H9 (cell line): ENCODE measurements at regions not wholly inside any gene's neighbourhood (a gene's known extent, or its start where the extent isn't known, plus 50 kb on each side); places are given as distances from the start of the nearest gene placed in this dataset.

Experiments
- DNase-seq: peaks from one replicate; pipeline ENCODE4 v3.0.0-alpha.2; 2017
- H2AFZ ChIP-seq: one replicate; pipeline ENCODE4 v1.6.1; 2013; ENCODE audit warnings: mild to moderate bottlenecking, low read length, control low read depth, moderate library complexity
- H2AK5ac ChIP-seq: 2 replicates; pipeline ENCODE4 v1.6.1; 2013; ENCODE audit warnings: low read length, control low read depth, mixed read lengths; ENCODE audit not compliant: insufficient read length
- H2BK120ac ChIP-seq: one replicate; pipeline ENCODE4 v1.6.1; 2013; ENCODE audit warnings: low read depth, mild to moderate bottlenecking, low read length, control low read depth, inconsistent platforms; ENCODE audit not compliant: poor library complexity, severe bottlenecking
- H2BK12ac ChIP-seq: 2 replicates; pipeline ENCODE4 v1.6.1; 2013; ENCODE audit warnings: low read length, control low read depth, mixed read lengths, low read depth; ENCODE audit not compliant: insufficient read length
- H2BK15ac ChIP-seq: 2 replicates; pipeline ENCODE4 v1.6.1; 2013; ENCODE audit warnings: low read depth, low read length, control low read depth
- H2BK20ac ChIP-seq: one replicate; pipeline ENCODE4 v1.6.1; 2013; ENCODE audit warnings: low read depth, mild to moderate bottlenecking, low read length, control low read depth, inconsistent platforms; ENCODE audit not compliant: poor library complexity, severe bottlenecking
- H2BK5ac ChIP-seq: 2 replicates; pipeline ENCODE4 v1.6.1; 2013; ENCODE audit warnings: low read length, control low read depth, mixed read lengths; ENCODE audit not compliant: insufficient read length
- H3K14ac ChIP-seq: 2 replicates; pipeline ENCODE4 v1.6.1; 2013; ENCODE audit warnings: low read length, control low read depth; ENCODE audit not compliant: insufficient read depth
- H3K18ac ChIP-seq: 2 replicates; pipeline ENCODE4 v1.6.1; 2013; ENCODE audit warnings: low read depth, mild to moderate bottlenecking, mixed read lengths, low read length, control low read depth; ENCODE audit not compliant: insufficient read length
- H3K23ac ChIP-seq: 2 replicates; pipeline ENCODE4 v1.6.1; 2013; ENCODE audit warnings: low read length, control low read depth, mixed read lengths, low read depth; ENCODE audit not compliant: insufficient read length
- H3K23me2 ChIP-seq: 2 replicates; pipeline ENCODE4 v1.6.1; 2013; ENCODE audit warnings: low read depth, mild to moderate bottlenecking, mixed read lengths, low read length, control low read depth; ENCODE audit not compliant: insufficient read length, poor library complexity, severe bottlenecking
- H3K27ac ChIP-seq: 2 replicates; pipeline ENCODE4 v1.5.1; 2013; ENCODE audit warnings: low read length, control low read depth, mixed read lengths, low read depth; ENCODE audit not compliant: insufficient read length
- H3K27me3 ChIP-seq: 2 replicates; pipeline ENCODE4 v1.6.1; 2013; ENCODE audit warnings: low read length, control low read depth, inconsistent platforms; ENCODE audit not compliant: insufficient read depth
- H3K4ac ChIP-seq: 2 replicates; pipeline ENCODE4 v1.6.1; 2013; ENCODE audit warnings: low read depth, mild to moderate bottlenecking, control low read depth, inconsistent platforms, low read length, moderate library complexity
- H3K4me1 ChIP-seq: 2 replicates; pipeline ENCODE4 v1.6.1; 2013; ENCODE audit warnings: low read length, control low read depth, inconsistent platforms; ENCODE audit not compliant: insufficient read depth
- H3K4me2 ChIP-seq: 2 replicates; pipeline ENCODE4 v1.6.1; 2013; ENCODE audit warnings: low read length, control low read depth, mixed read lengths; ENCODE audit not compliant: insufficient read length, insufficient read depth
- H3K56ac ChIP-seq: 2 replicates; pipeline ENCODE4 v1.6.1; 2013; ENCODE audit warnings: low read depth, mild to moderate bottlenecking, mixed read lengths, low read length, control low read depth; ENCODE audit not compliant: insufficient read length
- H3K79me1 ChIP-seq: 2 replicates; pipeline ENCODE4 v1.6.1; 2013; ENCODE audit warnings: low read depth, mild to moderate bottlenecking, moderate library complexity, low read length, control low read depth, inconsistent platforms; ENCODE audit not compliant: insufficient read depth, poor library complexity, severe bottlenecking
- H3K79me2 ChIP-seq: 2 replicates; pipeline ENCODE4 v1.6.1; 2013; ENCODE audit warnings: low read length, control low read depth, inconsistent platforms; ENCODE audit not compliant: insufficient read depth
- H3K9ac ChIP-seq: 2 replicates; pipeline ENCODE4 v1.6.1; 2013; ENCODE audit warnings: low read length, control low read depth, mixed read lengths; ENCODE audit not compliant: insufficient read length; ENCODE audit errors: extremely low read depth
- H3K9me3 ChIP-seq: one replicate; pipeline ENCODE4 v1.6.1; 2013; ENCODE audit warnings: low read depth, low read length, inconsistent platforms; ENCODE audit not compliant: control insufficient read depth
- H3T11ph ChIP-seq: one replicate; pipeline ENCODE4 v1.6.1; 2013; ENCODE audit warnings: mild to moderate bottlenecking, low read length, control low read depth, inconsistent platforms
- H4K20me1 ChIP-seq: one replicate; pipeline ENCODE4 v1.6.1; 2013; ENCODE audit not compliant: control insufficient read depth, insufficient read length, insufficient read depth
- H4K5ac ChIP-seq: 2 replicates; pipeline ENCODE4 v1.6.1; 2013; ENCODE audit warnings: low read depth, mild to moderate bottlenecking, mixed read lengths, low read length, control low read depth; ENCODE audit not compliant: insufficient read length
- H4K8ac ChIP-seq: replicated peaks from 2 replicates; pipeline ENCODE4 v1.6.1; 2013; ENCODE audit warnings: low read length, control low read depth, mixed read lengths, low read depth; ENCODE audit not compliant: insufficient read length
- H4K91ac ChIP-seq: 2 replicates; pipeline ENCODE4 v1.6.1; 2013; ENCODE audit warnings: low read depth, mild to moderate bottlenecking, moderate library complexity, mixed read lengths, low read length, control low read depth; ENCODE audit not compliant: insufficient read length
- H3K27ac Mint-ChIP-seq, 3 experiments: 2 replicates in 2 of 3; 3 replicates in 1 of 3; pipeline ENCODE4 v1.8.0; 2020 to 2021; ENCODE audit warnings: mixed read lengths in 3 of 3, mild to moderate bottlenecking in 1 of 3, moderate library complexity in 1 of 3
- H3K27me3 Mint-ChIP-seq: 2 replicates; pipeline ENCODE4 v1.8.0; 2021; ENCODE audit warnings: low read depth, mild to moderate bottlenecking, moderate library complexity, mixed read lengths
- H3K36me3 Mint-ChIP-seq, 3 experiments: 2 replicates in 2 of 3; 3 replicates in 1 of 3; pipeline ENCODE4 v1.8.0; 2020 to 2021; ENCODE audit warnings: low read depth in 3 of 3, mixed read lengths in 3 of 3; ENCODE audit not compliant: insufficient read depth in 1 of 3
- H3K4me1 Mint-ChIP-seq, 2 experiments: 2 replicates each; pipeline ENCODE4 v1.8.0; 2020; ENCODE audit warnings: mixed read lengths in 2 of 2
- H3K4me3 Mint-ChIP-seq, 2 experiments: 2 replicates in 1 of 2; 3 replicates in 1 of 2; pipeline ENCODE4 v1.8.0; 2020 to 2021; ENCODE audit warnings: mild to moderate bottlenecking in 2 of 2, mixed read lengths in 2 of 2, moderate library complexity in 1 of 2
- H3K9me3 Mint-ChIP-seq, 2 experiments: 2 replicates in 1 of 2; 3 replicates in 1 of 2; pipeline ENCODE4 v1.8.0; 2020; ENCODE audit warnings: mild to moderate bottlenecking in 2 of 2, mixed read lengths in 2 of 2, moderate library complexity in 1 of 2
- CTCF ChIP-seq: fragments of 200-600 bp; sonication (generic); conservative IDR thresholded peaks from 3 replicates; pipeline ENCODE4 v1.8.0; 2021; ENCODE audit warnings: antibody characterized with exemption, mild to moderate bottlenecking
- whole genome bisulfite sequencing: extraction: QIAGEN DNeasy Blood & Tissue Kit; methylation state at CpG from one replicate; pipeline ENCODE4 v1.1.7; 2013; ENCODE audit warnings: missing lambda C conversion rate, low lambda C conversion rate, mixed read lengths; ENCODE audit not compliant: insufficient read length; ENCODE audit errors: extremely low coverage; 5-methylcytosine and 5-hydroxymethylcytosine counted together

DNA sequence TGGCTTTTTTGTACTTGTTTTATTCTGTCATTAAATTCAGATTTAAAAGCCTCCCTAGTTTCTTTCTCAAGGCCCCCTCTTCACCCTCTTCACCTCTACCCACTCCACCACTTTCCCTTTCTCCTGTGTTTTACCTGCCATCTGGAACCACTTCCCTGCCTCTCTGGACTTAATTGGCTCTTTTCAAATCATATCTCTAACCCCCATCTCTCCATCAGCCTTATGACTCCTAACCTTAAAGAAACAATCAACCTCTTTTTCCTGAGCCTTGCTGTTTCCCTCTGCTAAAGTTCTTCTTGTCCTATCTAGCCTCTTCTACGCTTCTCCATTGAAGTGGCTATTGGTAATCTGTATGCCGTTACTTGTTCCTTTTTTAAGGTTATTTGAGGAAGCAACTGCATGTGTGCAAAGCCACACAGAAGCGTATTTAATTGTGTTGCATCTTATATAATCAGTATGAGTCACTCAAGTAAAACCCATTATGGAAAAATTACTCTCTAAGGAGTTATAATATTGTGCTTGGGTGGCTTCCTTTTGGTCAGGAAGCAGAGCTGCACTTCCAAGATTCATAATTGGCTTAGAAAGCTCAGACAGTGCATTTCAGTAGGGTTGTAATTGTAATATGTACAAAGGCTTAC is 653.6 kb upstream of the ITGA1 start:
- no peak overlapping the region for H3K9ac ChIP-seq
- Mint-ChIP-seq H3K4me3 (no peak overlapping the region), H3K27ac (no peak overlapping the region), H3K36me3 (no peaks in the 10 kb centered on the region), H3K27me3 (no peaks in the 10 kb centered on the region), H3K9me3 (no peaks in the 10 kb centered on the region), H3K4me1 (no peaks in the 10 kb centered on the region)
- H2BK15ac ChIP-seq, result no peak overlapping the region
- H2AFZ ChIP-seq, result no peak overlapping the region
- no peak overlapping the region for H3K18ac ChIP-seq
- H3K27me3 ChIP-seq, result no peaks in the 10 kb centered on the region
- H2BK5ac ChIP-seq, result no peak overlapping the region
- no peak overlapping the region for H2AK5ac ChIP-seq
- no peak overlapping the region for H4K91ac ChIP-seq
- H3K4ac ChIP-seq, result no peak overlapping the region
- H2BK12ac ChIP-seq, result no peak overlapping the region
- no peak overlapping the region for H3K4me2 ChIP-seq
- H3K23ac ChIP-seq, result no peak overlapping the region
- H4K20me1 ChIP-seq, result no peaks in the 10 kb centered on the region
- H3K4me1 ChIP-seq, result no peaks in the 10 kb centered on the region
- WGBS, result no CpG with 5 or more reads among the region's 3 CpGs
- no peak for TF ChIP-seq CTCF
- H3K79me1 ChIP-seq, result no peaks in the 10 kb centered on the region
- no peak overlapping the region for H3K27ac ChIP-seq
- no peak overlapping the region for H4K8ac ChIP-seq
- no peaks in the 10 kb centered on the region for H3K9me3 ChIP-seq
- no peak overlapping the region for H3K56ac ChIP-seq
- no peak overlapping the region for H3K14ac ChIP-seq
- H2BK20ac ChIP-seq, result no peak overlapping the region
- no peak overlapping the region for H4K5ac ChIP-seq
- no peak overlapping the region for H2BK120ac ChIP-seq
- H3K79me2 ChIP-seq, result no peaks in the 10 kb centered on the region
- no peak overlapping the region for H3T11ph ChIP-seq
- H3K23me2 ChIP-seq, result no peaks in the 10 kb centered on the region
- no peak for DNase-seq
